Erythroblast (primary cell): ENCODE measurements at regions not wholly inside any gene's neighbourhood (a gene's known extent, or its start where the extent isn't known, plus 50 kb on each side); places are given as distances from the start of the nearest gene placed in this dataset.

Experiments used
- GATA1 ChIP-seq: IDR thresholded peaks from 2 replicates; pipeline ENCODE4 v1.6.1; 2011; ENCODE audit warnings: low read depth, mild to moderate bottlenecking, control low read depth, low read length, moderate library complexity
- POLR2A ChIP-seq: IDR thresholded peaks from 2 replicates; pipeline ENCODE4 v1.6.1; 2011; ENCODE audit warnings: mild to moderate bottlenecking, low read length

GRCh38 chr13:44698066-44698465, 121.9 kb upstream of the TSC22D1 start:
- no peak for TF ChIP-seq POLR2A
- TF ChIP-seq GATA1: no peak
